Gastrocnemius medialis (tissue), 4 donors: ENCODE measurements at regions not wholly inside any gene's neighbourhood (a gene's known extent, or its start where the extent isn't known, plus 50 kb on each side); places are given as distances from the start of the nearest gene placed in this dataset.

Experiments
- ATAC-seq, 2 donors: fragments of 150-250 bp; one replicate each; pipeline ENCODE4 v1.9.1; 2016
- DNase-seq, 2 donors: peaks; one replicate each; pipeline ENCODE4 v3.0.0-alpha.2; 2019
- H3K27ac ChIP-seq, 4 donors: fragments of 200-600 bp; sonication (generic); 1 replicate in 1 of 4; 2 replicates in 3 of 4; pipeline ENCODE4 v1.5.1; 2016 to 2018; ENCODE audit warnings: mild to moderate bottlenecking in 2 of 4, moderate library complexity in 1 of 4
- H3K27me3 ChIP-seq, 3 donors: fragments of 200-600 bp; sonication (generic) in 2 of 3; 1 replicate in 1 of 3; 2 replicates in 2 of 3; pipeline versions ENCODE4 v1.5.1 to v1.6.0; 2016 to 2019; ENCODE audit warnings: mild to moderate bottlenecking in 1 of 3, moderate library complexity in 1 of 3
- H3K36me3 ChIP-seq, 2 donors: fragments of 200-600 bp; sonication (generic) in 1 of 2; one replicate each; pipeline ENCODE4 v1.5.1; 2017 to 2018
- H3K4me1 ChIP-seq, 2 donors: fragments of 200-600 bp; sonication (generic) in 1 of 2; one replicate each; pipeline ENCODE4 v1.5.1; 2016 to 2017; ENCODE audit warnings: mild to moderate bottlenecking in 2 of 2
- H3K4me3 ChIP-seq, 4 donors: fragments of 200-600 bp; sonication (generic) in 3 of 4; 1 replicate in 1 of 4; 2 replicates in 3 of 4; pipeline ENCODE4 v1.5.1; 2016 to 2019; ENCODE audit warnings: mild to moderate bottlenecking in 2 of 4
- H3K9me3 ChIP-seq, 3 donors: fragments of 200-600 bp; sonication (generic) in 2 of 3; 1 replicate in 1 of 3; 2 replicates in 2 of 3; pipeline ENCODE4 v1.5.1; 2016 to 2019
- CTCF ChIP-seq, 5 experiments: fragments of 450-650 bp in 3 of 5; fragments of 200-600 bp in 2 of 5; sonication (generic) in 2 of 5; IDR thresholded peaks in 4 of 5; conservative IDR thresholded peaks in 1 of 5; 1 replicate in 4 of 5; 2 replicates in 1 of 5; pipeline ENCODE4 v1.5.1; 2016 to 2019; ENCODE audit warnings: antibody characterized with exemption in 5 of 5, mild to moderate bottlenecking in 3 of 5, moderate library complexity in 3 of 5
- POLR2A ChIP-seq, 2 donors: fragments of 450-650 bp; IDR thresholded peaks; one replicate each; pipeline ENCODE4 v1.6.1; 2017; ENCODE audit warnings: antibody characterized with exemption in 2 of 2, mild to moderate bottlenecking in 2 of 2, moderate library complexity in 2 of 2
- in situ Hi-C, 4 donors: fragments of 200-750 bp; cut with MboI; loops; one replicate each; pipeline versions ENCODE4 v1.15.0 to v1.8.0; 2017; ENCODE audit warnings: low sequenced_read_pairs in 4 of 4
- intact Hi-C: fragments of 100-400 bp; cut with DNase I; formaldehyde crosslinking; loops from one replicate; pipeline ENCODE4 v1.15.1; 2023; ENCODE audit warnings: low total_unique reads

GRCh38 chr5:117594166-117594565 lies 1019.5 kb upstream of the SEMA6A start:
- DNase-seq (peak; percentile 13 to 56), ATAC-seq (peak; percentile 47 to 74)
- Histone ChIP-seq H3K4me1 (no peaks in the 10 kb centered on the region), H3K27ac (peak overlapping the region in 1 of 4 donors; percentile 13), H3K36me3 (no peaks in the 10 kb centered on the region), H3K4me3 (no peak overlapping the region), H3K9me3 (no peaks in the 10 kb centered on the region), H3K27me3 (no peaks in the 10 kb centered on the region)
- TF ChIP-seq POLR2A (IDR thresholded peaks at IDR 0.05) (no peak), CTCF (IDR thresholded peaks at IDR 0.05 in 4 of 5, conservative IDR thresholded peaks at IDR 0.05 in 1 of 5) (no peak)
- intact Hi-C loops (no loop called here), in situ Hi-C loops (no loop called here)

- DNase-seq (no peak), ATAC-seq (no peak)
- H3K4me1 ChIP-seq: no peaks in the 10 kb centered on the region
- intact Hi-C loops (no loop called here), in situ Hi-C loops (no loop called here)
- no peak for TF ChIP-seq CTCF (IDR thresholded peaks at IDR 0.05 in 4 of 5, conservative IDR thresholded peaks at IDR 0.05 in 1 of 5)
- no peak for TF ChIP-seq POLR2A (IDR thresholded peaks at IDR 0.05)
- H3K36me3 ChIP-seq: no peaks in the 10 kb centered on the region
- no peaks in the 10 kb centered on the region for H3K27me3 ChIP-seq
- H3K4me3 ChIP-seq: no peak overlapping the region
- no peak overlapping the region for H3K27ac ChIP-seq
- no peaks in the 10 kb centered on the region for H3K9me3 ChIP-seq
Measured at GRCh38 chr5:117590944-117591343, 1016.3 kb upstream of the SEMA6A start.

- no peak overlapping the region for H3K4me3 ChIP-seq
- in situ Hi-C loops (no loop called here), intact Hi-C loops (no loop called here)
- H3K4me1 ChIP-seq: no peaks in the 10 kb centered on the region
- TF ChIP-seq POLR2A (IDR thresholded peaks at IDR 0.05): no peak
- TF ChIP-seq CTCF (IDR thresholded peaks at IDR 0.05 in 4 of 5, conservative IDR thresholded peaks at IDR 0.05 in 1 of 5): no peak
- H3K27me3 ChIP-seq: no peaks in the 10 kb centered on the region
- H3K9me3 ChIP-seq: no peaks in the 10 kb centered on the region
- no peaks in the 10 kb centered on the region for H3K36me3 ChIP-seq
- ATAC-seq (no peak), DNase-seq (no peak)
- no peak overlapping the region for H3K27ac ChIP-seq
Measured at GRCh38 chr5:117588611-117589010, 1014.0 kb upstream of the SEMA6A start.

- Histone ChIP-seq H3K27ac (no peak overlapping the region), H3K9me3 (no peaks in the 10 kb centered on the region), H3K27me3 (no peaks in the 10 kb centered on the region), H3K36me3 (no peaks in the 10 kb centered on the region), H3K4me3 (no peak overlapping the region), H3K4me1 (no peaks in the 10 kb centered on the region)
- in situ Hi-C loops: no loop called here
- intact Hi-C loops: no loop called here
- DNase-seq: no peak
- ATAC-seq: no peak
- TF ChIP-seq CTCF (IDR thresholded peaks at IDR 0.05 in 4 of 5, conservative IDR thresholded peaks at IDR 0.05 in 1 of 5) (no peak), POLR2A (IDR thresholded peaks at IDR 0.05) (no peak)
Measured at GRCh38 chr5:117587111-117587510, 1012.5 kb upstream of the SEMA6A start.

GRCh38 chr5:117568622-117569021 lies 994.0 kb upstream of the SEMA6A start:
- H3K4me3 ChIP-seq: no peak overlapping the region
- in situ Hi-C loops: no loop called here
- DNase-seq (no peak), ATAC-seq (no peak)
- intact Hi-C loops: no loop called here
- H3K27ac ChIP-seq: no peak overlapping the region
- no peaks in the 10 kb centered on the region for H3K9me3 ChIP-seq
- H3K36me3 ChIP-seq: no peaks in the 10 kb centered on the region
- TF ChIP-seq POLR2A (IDR thresholded peaks at IDR 0.05) (no peak), CTCF (IDR thresholded peaks at IDR 0.05 in 4 of 5, conservative IDR thresholded peaks at IDR 0.05 in 1 of 5) (no peak)
- H3K4me1 ChIP-seq: no peaks in the 10 kb centered on the region
- no peaks in the 10 kb centered on the region for H3K27me3 ChIP-seq
